H9 (cell line): ENCODE measurements at regions not wholly inside any gene's neighbourhood (a gene's known extent, or its start where the extent isn't known, plus 50 kb on each side); places are given as distances from the start of the nearest gene placed in this dataset.
A peak's percentile ranks its signal among the peaks of the same experiment; 100 is the strongest.

Experiments used
- DNase-seq: peaks from one replicate; pipeline ENCODE4 v3.0.0-alpha.2; 2017
- H2AFZ ChIP-seq: one replicate; pipeline ENCODE4 v1.6.1; 2013; ENCODE audit warnings: mild to moderate bottlenecking, low read length, control low read depth, moderate library complexity
- H2AK5ac ChIP-seq: 2 replicates; pipeline ENCODE4 v1.6.1; 2013; ENCODE audit warnings: low read length, control low read depth, mixed read lengths; ENCODE audit not compliant: insufficient read length
- H2BK120ac ChIP-seq: one replicate; pipeline ENCODE4 v1.6.1; 2013; ENCODE audit warnings: low read depth, mild to moderate bottlenecking, low read length, control low read depth, inconsistent platforms; ENCODE audit not compliant: poor library complexity, severe bottlenecking
- H2BK12ac ChIP-seq: 2 replicates; pipeline ENCODE4 v1.6.1; 2013; ENCODE audit warnings: low read length, control low read depth, mixed read lengths, low read depth; ENCODE audit not compliant: insufficient read length
- H2BK15ac ChIP-seq: 2 replicates; pipeline ENCODE4 v1.6.1; 2013; ENCODE audit warnings: low read depth, low read length, control low read depth
- H2BK20ac ChIP-seq: one replicate; pipeline ENCODE4 v1.6.1; 2013; ENCODE audit warnings: low read depth, mild to moderate bottlenecking, low read length, control low read depth, inconsistent platforms; ENCODE audit not compliant: poor library complexity, severe bottlenecking
- H2BK5ac ChIP-seq: 2 replicates; pipeline ENCODE4 v1.6.1; 2013; ENCODE audit warnings: low read length, control low read depth, mixed read lengths; ENCODE audit not compliant: insufficient read length
- H3K14ac ChIP-seq: 2 replicates; pipeline ENCODE4 v1.6.1; 2013; ENCODE audit warnings: low read length, control low read depth; ENCODE audit not compliant: insufficient read depth
- H3K18ac ChIP-seq: 2 replicates; pipeline ENCODE4 v1.6.1; 2013; ENCODE audit warnings: low read depth, mild to moderate bottlenecking, mixed read lengths, low read length, control low read depth; ENCODE audit not compliant: insufficient read length
- H3K23ac ChIP-seq: 2 replicates; pipeline ENCODE4 v1.6.1; 2013; ENCODE audit warnings: low read length, control low read depth, mixed read lengths, low read depth; ENCODE audit not compliant: insufficient read length
- H3K23me2 ChIP-seq: 2 replicates; pipeline ENCODE4 v1.6.1; 2013; ENCODE audit warnings: low read depth, mild to moderate bottlenecking, mixed read lengths, low read length, control low read depth; ENCODE audit not compliant: insufficient read length, poor library complexity, severe bottlenecking
- H3K27ac ChIP-seq: 2 replicates; pipeline ENCODE4 v1.5.1; 2013; ENCODE audit warnings: low read length, control low read depth, mixed read lengths, low read depth; ENCODE audit not compliant: insufficient read length
- H3K27me3 ChIP-seq: 2 replicates; pipeline ENCODE4 v1.6.1; 2013; ENCODE audit warnings: low read length, control low read depth, inconsistent platforms; ENCODE audit not compliant: insufficient read depth
- H3K4ac ChIP-seq: 2 replicates; pipeline ENCODE4 v1.6.1; 2013; ENCODE audit warnings: low read depth, mild to moderate bottlenecking, control low read depth, inconsistent platforms, low read length, moderate library complexity
- H3K4me1 ChIP-seq: 2 replicates; pipeline ENCODE4 v1.6.1; 2013; ENCODE audit warnings: low read length, control low read depth, inconsistent platforms; ENCODE audit not compliant: insufficient read depth
- H3K4me2 ChIP-seq: 2 replicates; pipeline ENCODE4 v1.6.1; 2013; ENCODE audit warnings: low read length, control low read depth, mixed read lengths; ENCODE audit not compliant: insufficient read length, insufficient read depth
- H3K56ac ChIP-seq: 2 replicates; pipeline ENCODE4 v1.6.1; 2013; ENCODE audit warnings: low read depth, mild to moderate bottlenecking, mixed read lengths, low read length, control low read depth; ENCODE audit not compliant: insufficient read length
- H3K79me1 ChIP-seq: 2 replicates; pipeline ENCODE4 v1.6.1; 2013; ENCODE audit warnings: low read depth, mild to moderate bottlenecking, moderate library complexity, low read length, control low read depth, inconsistent platforms; ENCODE audit not compliant: insufficient read depth, poor library complexity, severe bottlenecking
- H3K79me2 ChIP-seq: 2 replicates; pipeline ENCODE4 v1.6.1; 2013; ENCODE audit warnings: low read length, control low read depth, inconsistent platforms; ENCODE audit not compliant: insufficient read depth
- H3K9ac ChIP-seq: 2 replicates; pipeline ENCODE4 v1.6.1; 2013; ENCODE audit warnings: low read length, control low read depth, mixed read lengths; ENCODE audit not compliant: insufficient read length; ENCODE audit errors: extremely low read depth
- H3K9me3 ChIP-seq: one replicate; pipeline ENCODE4 v1.6.1; 2013; ENCODE audit warnings: low read depth, low read length, inconsistent platforms; ENCODE audit not compliant: control insufficient read depth
- H3T11ph ChIP-seq: one replicate; pipeline ENCODE4 v1.6.1; 2013; ENCODE audit warnings: mild to moderate bottlenecking, low read length, control low read depth, inconsistent platforms
- H4K20me1 ChIP-seq: one replicate; pipeline ENCODE4 v1.6.1; 2013; ENCODE audit not compliant: control insufficient read depth, insufficient read length, insufficient read depth
- H4K5ac ChIP-seq: 2 replicates; pipeline ENCODE4 v1.6.1; 2013; ENCODE audit warnings: low read depth, mild to moderate bottlenecking, mixed read lengths, low read length, control low read depth; ENCODE audit not compliant: insufficient read length
- H4K8ac ChIP-seq: replicated peaks from 2 replicates; pipeline ENCODE4 v1.6.1; 2013; ENCODE audit warnings: low read length, control low read depth, mixed read lengths, low read depth; ENCODE audit not compliant: insufficient read length
- H4K91ac ChIP-seq: 2 replicates; pipeline ENCODE4 v1.6.1; 2013; ENCODE audit warnings: low read depth, mild to moderate bottlenecking, moderate library complexity, mixed read lengths, low read length, control low read depth; ENCODE audit not compliant: insufficient read length
- H3K27ac Mint-ChIP-seq, 3 experiments: 2 replicates in 2 of 3; 3 replicates in 1 of 3; pipeline ENCODE4 v1.8.0; 2020 to 2021; ENCODE audit warnings: mixed read lengths in 3 of 3, mild to moderate bottlenecking in 1 of 3, moderate library complexity in 1 of 3
- H3K27me3 Mint-ChIP-seq: 2 replicates; pipeline ENCODE4 v1.8.0; 2021; ENCODE audit warnings: low read depth, mild to moderate bottlenecking, moderate library complexity, mixed read lengths
- H3K36me3 Mint-ChIP-seq, 3 experiments: 2 replicates in 2 of 3; 3 replicates in 1 of 3; pipeline ENCODE4 v1.8.0; 2020 to 2021; ENCODE audit warnings: low read depth in 3 of 3, mixed read lengths in 3 of 3; ENCODE audit not compliant: insufficient read depth in 1 of 3
- H3K4me1 Mint-ChIP-seq, 2 experiments: 2 replicates each; pipeline ENCODE4 v1.8.0; 2020; ENCODE audit warnings: mixed read lengths in 2 of 2
- H3K4me3 Mint-ChIP-seq, 2 experiments: 2 replicates in 1 of 2; 3 replicates in 1 of 2; pipeline ENCODE4 v1.8.0; 2020 to 2021; ENCODE audit warnings: mild to moderate bottlenecking in 2 of 2, mixed read lengths in 2 of 2, moderate library complexity in 1 of 2
- H3K9me3 Mint-ChIP-seq, 2 experiments: 2 replicates in 1 of 2; 3 replicates in 1 of 2; pipeline ENCODE4 v1.8.0; 2020; ENCODE audit warnings: mild to moderate bottlenecking in 2 of 2, mixed read lengths in 2 of 2, moderate library complexity in 1 of 2
- CTCF ChIP-seq: fragments of 200-600 bp; sonication (generic); conservative IDR thresholded peaks from 3 replicates; pipeline ENCODE4 v1.8.0; 2021; ENCODE audit warnings: antibody characterized with exemption, mild to moderate bottlenecking
- WGBS: extraction: QIAGEN DNeasy Blood & Tissue Kit; methylation state at CpG from one replicate; pipeline ENCODE4 v1.1.7; 2013; ENCODE audit warnings: missing lambda C conversion rate, low lambda C conversion rate, mixed read lengths; ENCODE audit not compliant: insufficient read length; ENCODE audit errors: extremely low coverage; 5-methylcytosine and 5-hydroxymethylcytosine counted together

- Histone ChIP-seq H3K14ac (no peak overlapping the region), H3K18ac (no peak overlapping the region), H3K27me3 (no peaks in the 10 kb centered on the region), H4K91ac (no peak overlapping the region), H3K9ac (peak overlapping the region; percentile 26), H2BK20ac (no peak overlapping the region), H4K8ac (no peak overlapping the region), H2BK15ac (no peak overlapping the region), H3K23ac (no peak overlapping the region), H3K56ac (no peak overlapping the region), H4K5ac (no peak overlapping the region), H2BK12ac (no peak overlapping the region), H3K9me3 (no peaks in the 10 kb centered on the region), H3K4me1 (peaks cover 25% of the 10 kb centered on the region; the same call in 1 of the 2 replicates), H3K4ac (no peak overlapping the region), H3K4me2 (peak overlapping the region; percentile 51), H3K23me2 (peaks cover 6% of the 10 kb centered on the region), H2AK5ac (no peak overlapping the region), H3T11ph (no peak overlapping the region), H2AFZ (no peak overlapping the region), H2BK5ac (no peak overlapping the region), H3K79me2 (no peaks in the 10 kb centered on the region; the same call in 1 of the 2 replicates), H3K27ac (no peak overlapping the region), H2BK120ac (no peak overlapping the region), H4K20me1 (no peaks in the 10 kb centered on the region), H3K79me1 (no peaks in the 10 kb centered on the region)
- no CpG with 5 or more reads among the region's 3 CpGs for WGBS
- TF ChIP-seq CTCF = no peak
- no peak for DNase-seq
- peak overlapping the region in 2 of 3 experiments; percentile 46 to 89; a peak in 3 of 7 replicates for H3K27ac Mint-ChIP-seq
- H3K9me3 Mint-ChIP-seq = no peaks in the 10 kb centered on the region; a peak in 1 of 5 replicates
- peaks cover 3 to 21% (median 20%) of the 10 kb centered on the region in 3 experiments; a peak in 6 of 7 replicates for H3K36me3 Mint-ChIP-seq
- peak overlapping the region; percentile 47 to 69; a peak in 4 of 5 replicates for H3K4me3 Mint-ChIP-seq
- no peaks in the 10 kb centered on the region; the same call in 1 of the 2 replicates for H3K27me3 Mint-ChIP-seq
- H3K4me1 Mint-ChIP-seq = peaks cover 90 to 91% of the 10 kb centered on the region in 2 experiments
These were observed 153.4 kb upstream of the CAMK1G start for GRCh38 chr1:209430107-209430506.
